Testis (tissue), 2 donors: ENCODE measurements at regions not wholly inside any gene's neighbourhood (a gene's known extent, or its start where the extent isn't known, plus 50 kb on each side); places are given as distances from the start of the nearest gene placed in this dataset.

Experiments used
- DNase-seq: peaks from one replicate; pipeline ENCODE4 v3.0.0-alpha.2; 2019
- H3K27ac ChIP-seq, 2 donors: fragments of 200-600 bp; sonication (generic); one replicate each; pipeline ENCODE4 v1.5.1; 2019
- H3K27me3 ChIP-seq: fragments of 200-600 bp; sonication (generic); one replicate; pipeline ENCODE4 v1.5.1; 2019
- H3K36me3 ChIP-seq: fragments of 200-600 bp; sonication (generic); one replicate; pipeline ENCODE4 v1.5.1; 2017; ENCODE audit warnings: low read depth; ENCODE audit errors: missing control alignments
- H3K4me1 ChIP-seq: fragments of 200-600 bp; sonication (generic); one replicate; pipeline ENCODE4 v1.5.1; 2019
- H3K4me3 ChIP-seq, 2 donors: fragments of 200-600 bp; sonication (generic); one replicate each; pipeline ENCODE4 v1.5.1; 2017 to 2019
- H3K9me3 ChIP-seq: fragments of 200-600 bp; sonication (generic); one replicate; pipeline ENCODE4 v1.5.1; 2017
- POLR2A ChIP-seq: fragments of 450-650 bp; IDR thresholded peaks from one replicate; pipeline ENCODE4 v1.6.1; 2017; ENCODE audit warnings: antibody characterized with exemption, mild to moderate bottlenecking, moderate library complexity
- WGBS, 2 donors: methylation state at CpG; one replicate each; pipeline ENCODE4 v1.1.5; 2018; 5-methylcytosine and 5-hydroxymethylcytosine counted together
- intact Hi-C: fragments of 100-400 bp; cut with DNase I; formaldehyde crosslinking; loops from one replicate; pipeline ENCODE4 v1.15.1; 2023; ENCODE audit warnings: low total_unique reads
- TF ChIP-seq, protein P1 (sequence below), 3 experiments: fragments of 450-650 bp in 2 of 3; fragments of 200-600 bp in 1 of 3; sonication (generic) in 1 of 3; IDR thresholded peaks; one replicate each; pipeline ENCODE4 v1.5.1; 2016 to 2019; ENCODE audit warnings: antibody characterized with exemption in 3 of 3, mild to moderate bottlenecking in 2 of 3, moderate library complexity in 1 of 3

DNA sequence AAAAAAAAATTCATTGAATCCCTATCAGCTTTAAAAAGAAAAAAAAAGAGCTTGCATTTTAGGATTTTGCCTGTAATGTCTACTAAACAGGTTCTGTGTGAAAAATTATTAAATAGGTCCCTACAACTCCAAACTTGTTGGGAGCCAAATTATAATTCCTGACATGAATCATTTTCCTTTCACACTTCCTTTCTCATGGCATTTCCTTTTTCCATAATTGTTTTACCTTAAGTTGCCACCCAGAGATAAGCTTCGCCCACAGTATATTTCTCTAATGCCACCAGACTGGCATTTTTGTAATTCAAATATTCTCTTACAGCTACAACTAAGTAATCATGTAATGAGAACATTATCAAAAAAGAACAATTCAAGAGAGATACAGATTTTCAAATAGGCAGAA is 348.8 kb downstream of the EFNA5 start:
- no peak overlapping the region for H3K27ac ChIP-seq
- DNase-seq: no peak
- 90 to 98% methylated on average over 1 of the region's 1 CpG for WGBS, 2 donors
- H3K36me3 ChIP-seq: no peaks in the 10 kb centered on the region
- TF ChIP-seq POLR2A: no peak
- TF ChIP-seq, protein P1, sequence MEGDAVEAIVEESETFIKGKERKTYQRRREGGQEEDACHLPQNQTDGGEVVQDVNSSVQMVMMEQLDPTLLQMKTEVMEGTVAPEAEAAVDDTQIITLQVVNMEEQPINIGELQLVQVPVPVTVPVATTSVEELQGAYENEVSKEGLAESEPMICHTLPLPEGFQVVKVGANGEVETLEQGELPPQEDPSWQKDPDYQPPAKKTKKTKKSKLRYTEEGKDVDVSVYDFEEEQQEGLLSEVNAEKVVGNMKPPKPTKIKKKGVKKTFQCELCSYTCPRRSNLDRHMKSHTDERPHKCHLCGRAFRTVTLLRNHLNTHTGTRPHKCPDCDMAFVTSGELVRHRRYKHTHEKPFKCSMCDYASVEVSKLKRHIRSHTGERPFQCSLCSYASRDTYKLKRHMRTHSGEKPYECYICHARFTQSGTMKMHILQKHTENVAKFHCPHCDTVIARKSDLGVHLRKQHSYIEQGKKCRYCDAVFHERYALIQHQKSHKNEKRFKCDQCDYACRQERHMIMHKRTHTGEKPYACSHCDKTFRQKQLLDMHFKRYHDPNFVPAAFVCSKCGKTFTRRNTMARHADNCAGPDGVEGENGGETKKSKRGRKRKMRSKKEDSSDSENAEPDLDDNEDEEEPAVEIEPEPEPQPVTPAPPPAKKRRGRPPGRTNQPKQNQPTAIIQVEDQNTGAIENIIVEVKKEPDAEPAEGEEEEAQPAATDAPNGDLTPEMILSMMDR (IDR thresholded peaks at IDR 0.05): no peak
- no peaks in the 10 kb centered on the region for H3K4me1 ChIP-seq
- H3K4me3 ChIP-seq: no peak overlapping the region
- H3K9me3 ChIP-seq: no peaks in the 10 kb centered on the region
- intact Hi-C loops: no loop called here
- no peaks in the 10 kb centered on the region for H3K27me3 ChIP-seq

DNA sequence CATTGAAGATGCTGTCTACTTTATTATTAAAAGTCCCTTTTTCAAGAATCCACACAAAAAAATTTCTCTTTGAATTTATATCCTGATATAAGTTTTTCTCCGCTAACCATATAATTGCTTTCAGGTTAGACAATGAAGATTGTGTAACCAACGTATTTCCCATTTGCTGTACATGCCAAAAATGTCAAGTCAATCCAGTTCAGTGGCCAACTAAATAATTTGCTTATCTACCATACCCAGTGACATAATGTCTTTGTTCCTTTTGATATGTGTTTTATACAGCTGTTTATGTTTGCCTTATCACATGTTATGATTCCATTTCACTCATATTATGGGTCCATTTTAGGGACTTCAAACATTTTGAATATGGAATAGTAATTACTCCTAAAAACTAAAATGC is 349.9 kb downstream of the EFNA5 start:
- DNase-seq: no peak
- H3K27ac ChIP-seq: no peak overlapping the region
- H3K36me3 ChIP-seq: no peaks in the 10 kb centered on the region
- intact Hi-C loops: no loop called here
- 80 to 89% methylated on average over 2 of the region's 2 CpGs for WGBS, 2 donors
- H3K9me3 ChIP-seq: no peaks in the 10 kb centered on the region
- no peaks in the 10 kb centered on the region for H3K27me3 ChIP-seq
- H3K4me3 ChIP-seq: no peak overlapping the region
- no peak for TF ChIP-seq POLR2A
- TF ChIP-seq, protein P1 (IDR thresholded peaks at IDR 0.05): no peak
- H3K4me1 ChIP-seq: no peaks in the 10 kb centered on the region

DNA sequence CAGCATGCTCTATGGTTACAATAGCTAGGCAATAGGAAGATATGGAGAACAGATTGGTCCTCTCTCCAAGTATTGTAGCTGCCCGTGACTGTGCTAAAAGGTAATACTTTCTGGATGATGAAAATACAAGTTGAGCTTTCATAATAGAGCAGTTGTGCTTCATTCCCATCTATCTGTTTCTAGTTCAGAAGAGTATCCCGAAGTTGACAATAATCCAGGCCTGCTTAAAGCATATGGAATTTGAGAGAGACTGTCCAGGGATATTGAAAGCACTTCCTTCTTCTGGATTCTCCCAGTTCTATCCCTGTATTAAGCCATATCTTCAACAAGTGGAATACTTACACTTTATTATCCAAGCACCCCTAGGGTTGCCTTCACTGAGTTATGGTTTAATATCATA is 350.4 kb downstream of the EFNA5 start:
- Histone ChIP-seq H3K9me3 (no peaks in the 10 kb centered on the region), H3K4me3 (no peak overlapping the region), H3K36me3 (no peaks in the 10 kb centered on the region), H3K4me1 (no peaks in the 10 kb centered on the region), H3K27ac (no peak overlapping the region), H3K27me3 (no peaks in the 10 kb centered on the region)
- TF ChIP-seq, protein P1 (IDR thresholded peaks at IDR 0.05): no peak
- TF ChIP-seq POLR2A: no peak
- intact Hi-C loops: no loop called here
- WGBS, 2 donors: 83 to 94% methylated on average over 2 of the region's 2 CpGs
- no peak for DNase-seq

- no peaks in the 10 kb centered on the region for H3K9me3 ChIP-seq
- no peaks in the 10 kb centered on the region for H3K36me3 ChIP-seq
- intact Hi-C loops: no loop called here
- TF ChIP-seq POLR2A: no peak
- TF ChIP-seq, protein P1 (IDR thresholded peaks at IDR 0.05): no peak
- H3K4me1 ChIP-seq: no peaks in the 10 kb centered on the region
- no peak overlapping the region for H3K27ac ChIP-seq
- no peak overlapping the region for H3K4me3 ChIP-seq
- no peaks in the 10 kb centered on the region for H3K27me3 ChIP-seq
- WGBS, 2 donors: 75 to 93% methylated on average over 1 of the region's 1 CpG
- DNase-seq: no peak
Measured at GRCh38 chr5:107319901-107320300, 350.8 kb downstream of the EFNA5 start.

DNA sequence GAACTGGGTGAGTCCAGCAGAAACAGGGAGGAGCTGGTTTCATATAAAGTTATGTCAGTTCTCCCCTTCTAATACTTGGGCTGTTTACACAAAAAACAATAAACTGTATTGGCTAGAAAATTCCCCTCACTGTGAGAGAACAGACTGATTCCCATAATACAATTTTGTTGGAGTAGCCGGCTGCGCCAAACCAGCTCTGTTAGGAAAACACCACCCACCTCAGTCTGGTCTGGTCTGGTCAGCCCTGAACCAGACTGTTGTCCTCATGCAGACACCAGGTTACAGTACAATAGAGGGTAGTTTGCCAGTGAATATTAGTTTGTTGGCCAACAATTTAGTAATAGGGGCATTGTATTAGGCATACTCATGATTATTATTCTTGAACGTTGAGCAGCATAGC is 356.4 kb downstream of the EFNA5 start:
- DNase-seq: no peak
- no peaks in the 10 kb centered on the region for H3K36me3 ChIP-seq
- no peak for TF ChIP-seq POLR2A
- TF ChIP-seq, protein P1 (IDR thresholded peaks at IDR 0.05): no peak
- H3K9me3 ChIP-seq: no peaks in the 10 kb centered on the region
- no peak overlapping the region for H3K27ac ChIP-seq
- 68 to 69% methylated on average over 3 of the region's 3 CpGs for whole genome bisulfite sequencing, 2 donors
- no peak overlapping the region for H3K4me3 ChIP-seq
- no peaks in the 10 kb centered on the region for H3K27me3 ChIP-seq
- intact Hi-C loops: no loop called here
- no peaks in the 10 kb centered on the region for H3K4me1 ChIP-seq
